GM12892 (cell line): ENCODE measurements at regions not wholly inside any gene's neighbourhood (a gene's known extent, or its start where the extent isn't known, plus 50 kb on each side); places are given as distances from the start of the nearest gene placed in this dataset.
"Not testable (repeated sequence)": the region's sequence is repeated elsewhere in the genome, so short reads cannot be mapped to it uniquely, and the experiment has no call there.

Experiments used
- POLR2A ChIP-seq: IDR thresholded peaks from 2 replicates; pipeline ENCODE4 v1.6.1; 2011; ENCODE audit warnings: low read depth, low read length, control low read depth
- POLR2AphosphoS5 ChIP-seq: IDR thresholded peaks from 2 replicates; pipeline ENCODE4 v1.6.1; 2011; ENCODE audit warnings: low read depth, low read length, control low read depth
- TAF1 ChIP-seq: IDR thresholded peaks from 2 replicates; pipeline ENCODE4 v1.6.1; 2011; ENCODE audit warnings: low read depth, mild to moderate bottlenecking, control low read depth, low read length, borderline replicate concordance

DNA sequence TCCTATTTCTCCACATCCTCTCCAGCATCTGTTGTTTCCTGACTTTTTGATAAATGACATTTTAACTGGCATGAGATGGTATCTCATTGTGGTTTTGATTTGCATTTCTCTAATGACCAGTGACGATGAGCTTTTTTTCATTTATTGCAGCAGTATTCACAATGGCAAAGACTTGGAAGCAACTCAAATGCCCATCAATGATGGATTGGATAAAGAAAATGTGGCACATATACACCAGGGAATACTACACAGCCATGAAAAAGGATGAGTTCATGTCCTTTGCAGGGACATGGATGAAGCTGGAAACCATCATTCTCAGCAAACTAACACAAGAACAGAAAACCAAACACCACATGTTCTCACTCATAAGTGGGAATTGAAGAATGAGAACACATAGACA, 329.0 kb upstream of the DAB2 start:
- not testable (repeated sequence) for TF ChIP-seq POLR2A, POLR2AphosphoS5, TAF1
